ENCODE measurements at regions not wholly inside any gene's neighbourhood (a gene's known extent, or its start where the extent isn't known, plus 50 kb on each side); places are given as distances from the start of the nearest gene placed in this dataset.

- TF ChIP-seq CTCF (IDR thresholded peaks at IDR 0.05) = no peak
- TF ChIP-seq POLR2A (IDR thresholded peaks at IDR 0.05) = no peak
These were observed 740.8 kb upstream of the ZNF608 start for GRCh38 chr5:125487231-125487630.
